Hepatocyte (in vitro differentiated cells): ENCODE measurements at regions not wholly inside any gene's neighbourhood (a gene's known extent, or its start where the extent isn't known, plus 50 kb on each side); places are given as distances from the start of the nearest gene placed in this dataset.
"Not testable (repeated sequence)": the region's sequence is repeated elsewhere in the genome, so short reads cannot be mapped to it uniquely, and the experiment has no call there.

Experiments used
- DNase-seq: peaks from one replicate; pipeline ENCODE4 v3.0.0-alpha.2; 2016; ENCODE audit warnings: low spot score
- H2AFZ ChIP-seq: fragments of 200-600 bp; sonication (generic); 2 replicates; pipeline ENCODE4 v1.6.0; 2016; ENCODE audit warnings: antibody characterized with exemption, mild to moderate bottlenecking
- H3K27ac ChIP-seq: fragments of 200-600 bp; sonication (generic); 2 replicates; pipeline ENCODE4 v1.5.1; 2016; ENCODE audit warnings: mild to moderate bottlenecking
- H3K27me3 ChIP-seq: fragments of 200-600 bp; sonication (generic); 2 replicates; pipeline ENCODE4 v1.6.1; 2016
- H3K36me3 ChIP-seq: fragments of 200-600 bp; sonication (generic); replicated peaks from 2 replicates; pipeline ENCODE4 v1.5.1; 2016; ENCODE audit warnings: low read depth; ENCODE audit not compliant: insufficient read depth
- H3K4me1 ChIP-seq: fragments of 200-600 bp; sonication (generic); 2 replicates; pipeline ENCODE4 v1.5.1; 2016; ENCODE audit warnings: mild to moderate bottlenecking, moderate library complexity; ENCODE audit not compliant: insufficient read depth
- H3K4me2 ChIP-seq: fragments of 200-600 bp; sonication (generic); 2 replicates; pipeline ENCODE4 v1.6.0; 2016
- H3K4me3 ChIP-seq: fragments of 200-600 bp; sonication (generic); 2 replicates; pipeline ENCODE4 v1.5.1; 2016; ENCODE audit warnings: mild to moderate bottlenecking
- H3K79me2 ChIP-seq: fragments of 200-600 bp; sonication (generic); 2 replicates; pipeline ENCODE4 v1.6.0; 2017; ENCODE audit warnings: mild to moderate bottlenecking
- H3K9me2 ChIP-seq: fragments of 200-600 bp; sonication (generic); replicated peaks from 2 replicates; pipeline ENCODE4 v1.6.0; 2017; ENCODE audit warnings: mild to moderate bottlenecking; ENCODE audit not compliant: insufficient read depth
- H3K9me3 ChIP-seq: fragments of 200-600 bp; sonication (generic); 2 replicates; pipeline ENCODE4 v1.5.1; 2016; ENCODE audit warnings: low read depth, mild to moderate bottlenecking
- H4K20me1 ChIP-seq: fragments of 200-600 bp; sonication (generic); 2 replicates; pipeline ENCODE4 v1.6.0; 2016; ENCODE audit warnings: mild to moderate bottlenecking; ENCODE audit not compliant: insufficient read depth, poor library complexity, severe bottlenecking
- CTCF ChIP-seq: fragments of 200-600 bp; sonication (generic); IDR thresholded peaks from 2 replicates; pipeline ENCODE4 v1.5.1; 2016; ENCODE audit warnings: antibody characterized with exemption, mild to moderate bottlenecking; ENCODE audit not compliant: poor library complexity
- EZH2 ChIP-seq: fragments of 200-600 bp; sonication (generic); IDR thresholded peaks from 2 replicates; pipeline ENCODE4 v1.6.1; 2016; ENCODE audit warnings: antibody characterized with exemption, mild to moderate bottlenecking, borderline replicate concordance
- EZH2phosphoT487 ChIP-seq: fragments of 200-600 bp; sonication (generic); IDR thresholded peaks from one replicate; pipeline ENCODE4 v1.6.1; 2018; ENCODE audit warnings: antibody characterized with exemption, mild to moderate bottlenecking, low read depth, moderate library complexity; ENCODE audit not compliant: unreplicated experiment, severe bottlenecking
- WGBS: methylation state at CpG from one replicate; pipeline ENCODE4 v1.1.6; 2016; ENCODE audit warnings: low lambda C conversion rate; ENCODE audit errors: missing lambda C conversion rate; 5-methylcytosine and 5-hydroxymethylcytosine counted together

- Histone ChIP-seq H4K20me1 (no peaks in the 10 kb centered on the region), H2AFZ (no peak overlapping the region)
- 78% methylated on average over 3 of the region's 3 CpGs for WGBS
These were observed 663.2 kb upstream of the ZNF385D start for GRCh38 chr3:22414239-22414638.

GRCh38 chr3:22416838-22417446 lies 665.9 kb upstream of the ZNF385D start:
- H3K27ac ChIP-seq, H4K20me1 ChIP-seq, H2AFZ ChIP-seq, H3K79me2 ChIP-seq, H3K9me3 ChIP-seq, H3K4me3 ChIP-seq, H3K9me2 ChIP-seq, H3K36me3 ChIP-seq, H3K4me1 ChIP-seq, H3K4me2 ChIP-seq, DNase-seq, H3K27me3 ChIP-seq: not testable (repeated sequence)
- 85% methylated on average over 14 of the region's 19 CpGs for whole genome bisulfite sequencing

More at GRCh38 chr3:22414239-22414638, 663.2 kb upstream of the ZNF385D start:
- H3K4me3 ChIP-seq, result no peak overlapping the region
- no peaks in the 10 kb centered on the region for H3K9me2 ChIP-seq
- H3K27me3 ChIP-seq, result no peaks in the 10 kb centered on the region
- no peak overlapping the region for H3K27ac ChIP-seq
- H3K4me1 ChIP-seq, result no peaks in the 10 kb centered on the region
- no peaks in the 10 kb centered on the region for H3K9me3 ChIP-seq
- no peaks in the 10 kb centered on the region for H3K79me2 ChIP-seq
- no peak overlapping the region for H3K4me2 ChIP-seq
- DNase-seq, result no peak
- no peaks in the 10 kb centered on the region for H3K36me3 ChIP-seq
- TF ChIP-seq EZH2 (no peak), CTCF (no peak), EZH2phosphoT487 (no peak)

- Histone ChIP-seq H3K27me3 (no peaks in the 10 kb centered on the region), H2AFZ (no peak overlapping the region), H4K20me1 (no peaks in the 10 kb centered on the region), H3K36me3 (no peaks in the 10 kb centered on the region), H3K9me2 (no peaks in the 10 kb centered on the region), H3K4me1 (no peaks in the 10 kb centered on the region), H3K4me2 (no peak overlapping the region), H3K79me2 (no peaks in the 10 kb centered on the region), H3K4me3 (no peak overlapping the region), H3K27ac (no peak overlapping the region), H3K9me3 (no peaks in the 10 kb centered on the region)
- DNase-seq, result no peak
- no peak for TF ChIP-seq CTCF
- TF ChIP-seq EZH2phosphoT487, result no peak
- no peak for TF ChIP-seq EZH2
These were observed 668.3 kb upstream of the ZNF385D start for GRCh38 chr3:22419261-22419660.

GRCh38 chr3:22421589-22421988 lies 670.6 kb upstream of the ZNF385D start:
- H3K27me3 ChIP-seq, result no peaks in the 10 kb centered on the region
- H3K4me1 ChIP-seq, result no peaks in the 10 kb centered on the region
- no peak overlapping the region for H3K4me3 ChIP-seq
- H3K4me2 ChIP-seq, result no peak overlapping the region
- H3K36me3 ChIP-seq, result no peaks in the 10 kb centered on the region
- H3K9me2 ChIP-seq, result no peaks in the 10 kb centered on the region
- TF ChIP-seq CTCF, result no peak
- no peak for TF ChIP-seq EZH2phosphoT487
- no peak for TF ChIP-seq EZH2
- DNase-seq, result no peak
- 71% methylated on average over 4 of the region's 4 CpGs for WGBS
- H4K20me1 ChIP-seq, result no peaks in the 10 kb centered on the region
- H3K9me3 ChIP-seq, result no peaks in the 10 kb centered on the region
- no peak overlapping the region for H3K27ac ChIP-seq
- no peaks in the 10 kb centered on the region for H3K79me2 ChIP-seq
- H2AFZ ChIP-seq, result no peak overlapping the region
